ENCODE measurements at regions not wholly inside any gene's neighbourhood (a gene's known extent, or its start where the extent isn't known, plus 50 kb on each side); places are given as distances from the start of the nearest gene placed in this dataset.

DNA sequence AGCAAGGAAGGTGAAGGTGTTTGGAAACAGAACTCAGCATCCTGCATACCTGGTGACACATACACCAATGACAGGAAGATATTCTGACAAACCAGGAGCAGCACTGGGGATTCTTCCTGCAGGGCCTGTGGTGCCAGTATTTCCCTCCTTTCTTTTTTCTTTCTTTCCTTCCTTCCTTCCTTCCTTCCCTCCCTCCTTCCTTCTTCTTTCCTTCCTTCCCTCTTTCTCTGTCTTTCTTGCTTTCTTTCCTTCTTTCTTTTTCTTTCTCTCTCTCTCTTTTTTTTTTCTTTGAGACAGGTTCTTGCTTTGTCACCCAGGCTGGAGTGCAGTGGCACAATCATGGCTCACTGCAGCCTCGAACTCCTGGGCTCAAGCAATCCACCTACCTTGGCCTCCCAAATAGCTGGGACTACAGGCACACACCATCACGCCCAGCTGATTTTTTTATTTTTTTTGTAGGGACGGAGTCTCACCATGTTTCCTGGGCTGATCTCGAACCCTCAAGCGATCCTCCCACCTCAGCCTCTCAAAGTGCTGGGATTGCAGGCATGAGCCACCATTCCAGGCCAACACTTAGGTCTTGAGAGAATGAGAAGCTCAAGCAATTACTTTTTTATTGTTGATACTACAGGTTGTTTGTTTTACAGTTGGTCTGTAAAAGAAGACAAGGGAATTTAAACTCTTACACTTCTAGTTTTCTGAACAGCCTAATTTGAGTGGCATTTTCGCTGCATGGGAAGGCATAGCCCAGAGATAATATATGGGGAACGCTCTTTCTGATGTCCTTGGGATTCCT lies 54.7 kb upstream of the GATA6 start:
- DNase-seq = no peak

DNA sequence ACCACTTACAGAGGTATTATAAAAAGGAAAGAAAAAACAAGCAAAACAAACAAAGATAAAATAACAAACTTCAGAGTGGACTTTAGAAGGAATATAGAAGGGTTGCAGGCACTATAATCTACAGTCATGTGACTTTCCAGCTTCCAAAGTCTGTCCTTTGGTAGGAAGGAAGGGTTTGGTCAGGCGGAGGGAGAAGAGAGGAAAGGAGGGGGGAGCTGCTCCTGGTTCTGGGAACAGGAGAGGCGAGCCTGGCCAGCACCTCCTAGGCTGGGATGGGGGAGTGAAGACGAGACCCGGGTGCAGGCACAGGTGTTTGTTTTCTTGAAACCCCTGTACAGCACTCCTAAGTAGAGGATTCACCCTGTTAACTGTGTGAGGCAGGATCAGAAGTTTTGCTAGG lies 53.8 kb upstream of the GATA6 start:
- DNase-seq = no peak
